Activated naive CD4-positive, alpha-beta T cell treated with anti-CD3 and anti-CD28 coated beads, Interleukin-2, amount 50 U/mL, for 72 hours (primary cell): ENCODE measurements at regions not wholly inside any gene's neighbourhood (a gene's known extent, or its start where the extent isn't known, plus 50 kb on each side); places are given as distances from the start of the nearest gene placed in this dataset.

ENCODE experiments used
- ATAC-seq, 2 donors: fragments of 150-1000 bp; cut with Tn5 transposase; 2 replicates each; pipeline ENCODE4 v1.10.0; 2021; ENCODE audit warnings: mild to moderate bottlenecking in 2 of 2, moderate library complexity in 2 of 2
- DNase-seq, 2 donors: peaks; one replicate each; pipeline ENCODE4 v3.0.0; 2021 to 2022; ENCODE audit warnings: low spot score in 2 of 2
- H3K27ac Mint-ChIP-seq, 2 donors: one replicate each; pipeline ENCODE4 v1.8.0; 2022; ENCODE audit warnings: mild to moderate bottlenecking in 2 of 2, mixed read lengths in 2 of 2
- H3K36me3 Mint-ChIP-seq, 2 donors: one replicate each; pipeline ENCODE4 v1.8.0; 2022; ENCODE audit warnings: mixed read lengths in 2 of 2
- H3K9me3 Mint-ChIP-seq, 2 donors: one replicate each; pipeline ENCODE4 v1.8.0; 2022; ENCODE audit warnings: mixed read lengths in 2 of 2

DNA sequence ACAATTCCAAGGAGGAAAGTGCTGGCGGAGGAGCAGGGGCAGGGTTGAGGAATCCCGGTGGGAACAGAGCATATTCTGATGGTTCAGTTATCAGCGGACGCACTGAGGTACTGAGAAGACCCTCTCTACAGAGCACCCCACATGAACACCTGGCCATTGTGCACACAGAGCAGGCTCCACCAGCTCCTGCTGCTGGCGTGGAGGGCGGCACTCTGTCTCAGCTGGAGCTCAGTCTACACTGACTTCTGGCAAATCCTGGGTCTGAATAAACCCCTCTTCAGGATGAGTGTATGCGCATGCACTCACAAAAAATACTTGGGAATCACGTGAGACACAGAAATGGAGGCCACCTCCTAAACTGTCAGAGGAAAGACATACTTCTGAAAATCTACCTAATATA lies 114.4 kb upstream of the IRS2 start:
- no peak for DNase-seq
- no peaks in the 10 kb centered on the region for H3K9me3 Mint-ChIP-seq
- no peak overlapping the region for H3K27ac Mint-ChIP-seq
- H3K36me3 Mint-ChIP-seq, result no peaks in the 10 kb centered on the region
- ATAC-seq, result no peak

DNA sequence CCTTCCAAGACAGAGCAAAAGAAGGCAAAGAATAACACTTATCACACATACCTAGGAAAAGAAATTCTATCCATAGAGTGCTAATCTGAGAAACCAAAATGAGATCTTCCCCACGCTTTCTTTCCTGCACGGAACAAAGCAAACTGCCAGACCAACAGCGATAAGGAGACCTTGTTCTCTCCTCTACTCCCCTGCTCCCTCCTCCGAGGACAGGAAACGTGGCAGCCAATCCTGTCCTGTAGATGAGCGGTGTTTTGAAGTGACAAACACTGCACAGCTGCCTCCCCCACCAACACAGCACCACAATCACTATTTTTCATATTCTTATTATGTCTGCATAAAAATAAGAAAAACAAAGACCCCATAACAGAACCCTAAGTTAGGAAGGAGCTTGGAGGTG lies 113.9 kb upstream of the IRS2 start:
- ATAC-seq, result no peak
- Mint-ChIP-seq H3K9me3 (no peaks in the 10 kb centered on the region), H3K36me3 (no peaks in the 10 kb centered on the region), H3K27ac (no peak overlapping the region)
- DNase-seq, result no peak

DNA sequence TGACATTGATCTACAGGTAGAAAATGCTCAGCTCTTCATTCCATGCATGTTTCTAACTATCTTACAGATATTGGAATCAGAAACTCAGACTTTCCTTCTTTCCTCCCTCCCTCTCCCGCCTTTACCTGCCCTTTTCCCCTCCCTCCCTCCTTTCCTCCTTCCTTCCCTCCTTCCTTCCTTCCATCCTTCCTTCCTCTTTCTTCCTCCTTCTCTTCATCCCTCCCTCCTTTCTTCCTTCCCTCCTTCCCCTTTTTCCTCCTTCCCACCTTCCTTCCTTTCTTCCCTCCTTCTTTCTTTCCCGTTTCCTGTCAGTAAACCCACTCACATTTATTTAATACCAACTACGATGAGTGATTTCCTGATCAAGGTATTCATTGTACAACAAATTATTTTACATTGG lies 113.4 kb upstream of the IRS2 start:
- H3K9me3 Mint-ChIP-seq, result no peaks in the 10 kb centered on the region

DNA sequence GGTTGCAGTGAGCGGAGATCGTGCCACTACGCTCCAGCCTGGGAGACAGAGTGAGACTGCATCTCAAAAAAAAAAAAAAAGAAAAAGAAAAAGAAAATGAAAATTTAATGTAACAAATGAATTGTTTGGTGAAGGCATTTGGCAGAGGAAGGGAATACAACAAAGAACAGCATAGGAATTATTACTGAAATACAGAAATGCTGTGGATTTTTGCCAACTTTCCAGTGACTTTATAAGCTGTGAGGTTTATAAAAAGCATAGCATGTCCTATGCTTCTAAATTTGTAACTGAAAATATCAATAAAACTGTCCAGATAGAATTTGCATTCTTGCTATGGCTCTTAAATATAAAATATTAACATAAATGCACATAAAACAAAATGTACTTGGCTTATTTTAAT lies 112.9 kb upstream of the IRS2 start:
- no peaks in the 10 kb centered on the region for H3K36me3 Mint-ChIP-seq
- no peak overlapping the region for H3K27ac Mint-ChIP-seq
- DNase-seq (no peak), ATAC-seq (no peak)
- H3K9me3 Mint-ChIP-seq, result no peaks in the 10 kb centered on the region

More for the DNA sequence above, 113.4 kb upstream of the IRS2 start:
- no peak overlapping the region for H3K27ac Mint-ChIP-seq
- ATAC-seq (no peak), DNase-seq (no peak)
- H3K36me3 Mint-ChIP-seq, result no peaks in the 10 kb centered on the region

DNA sequence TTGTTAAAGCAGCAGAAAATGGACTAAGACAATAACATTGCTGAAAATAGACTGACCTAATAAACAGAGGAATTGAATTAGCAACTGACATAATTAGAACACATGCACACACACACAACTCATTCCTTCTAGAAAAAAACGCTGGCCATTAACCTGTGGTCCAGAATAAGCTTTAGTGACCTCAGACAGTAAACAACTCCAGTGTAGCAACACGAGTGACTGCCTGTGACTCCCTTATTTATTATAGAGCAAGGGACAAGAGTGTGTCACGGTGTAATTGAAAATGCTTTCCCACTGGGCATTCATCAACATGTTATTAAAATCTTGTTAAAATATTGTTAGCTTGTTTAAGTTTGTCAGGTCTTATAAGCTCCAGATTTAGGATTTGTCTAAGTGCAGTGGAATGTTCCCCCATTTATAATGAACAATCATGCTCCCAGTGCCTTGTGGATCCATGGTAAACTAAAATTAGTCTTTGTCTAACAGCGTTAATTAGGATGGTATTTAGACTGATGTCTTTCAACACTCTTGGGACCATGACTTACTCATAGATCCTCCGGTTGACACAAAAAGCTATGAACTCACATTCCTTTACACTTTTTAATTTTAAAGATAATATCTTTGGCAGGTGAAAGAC lies 111.7 kb upstream of the IRS2 start:
- no peaks in the 10 kb centered on the region for H3K36me3 Mint-ChIP-seq
- no peak for DNase-seq
- no peak for ATAC-seq

DNA sequence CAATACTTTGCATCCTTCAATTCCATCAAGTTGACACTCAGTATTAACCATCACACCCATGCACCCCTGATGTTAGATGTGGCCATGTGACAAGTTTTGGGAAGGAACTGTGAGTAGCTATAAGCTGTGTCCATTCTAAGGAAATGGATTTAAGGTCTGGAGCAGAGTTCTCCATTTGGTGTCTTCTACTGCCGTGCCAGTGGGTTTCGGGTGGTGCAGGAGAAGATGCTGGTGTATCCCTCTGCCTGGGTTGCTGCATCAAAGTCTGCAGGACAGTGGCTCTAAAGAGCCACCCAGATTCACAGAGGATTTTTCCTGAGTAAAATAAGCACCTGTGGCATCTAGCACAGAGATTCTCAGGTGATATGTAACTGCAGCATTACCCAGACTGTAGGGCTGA lies 105.7 kb upstream of the IRS2 start:
- H3K9me3 Mint-ChIP-seq, result peaks cover 4 to 5% of the 10 kb centered on the region in 2 donors
- no peak overlapping the region for H3K27ac Mint-ChIP-seq
- ATAC-seq (no peak), DNase-seq (no peak)
- no peaks in the 10 kb centered on the region for H3K36me3 Mint-ChIP-seq

More for the DNA sequence above, 111.7 kb upstream of the IRS2 start:
- Mint-ChIP-seq H3K9me3 (no peaks in the 10 kb centered on the region), H3K27ac (no peak overlapping the region)

DNA sequence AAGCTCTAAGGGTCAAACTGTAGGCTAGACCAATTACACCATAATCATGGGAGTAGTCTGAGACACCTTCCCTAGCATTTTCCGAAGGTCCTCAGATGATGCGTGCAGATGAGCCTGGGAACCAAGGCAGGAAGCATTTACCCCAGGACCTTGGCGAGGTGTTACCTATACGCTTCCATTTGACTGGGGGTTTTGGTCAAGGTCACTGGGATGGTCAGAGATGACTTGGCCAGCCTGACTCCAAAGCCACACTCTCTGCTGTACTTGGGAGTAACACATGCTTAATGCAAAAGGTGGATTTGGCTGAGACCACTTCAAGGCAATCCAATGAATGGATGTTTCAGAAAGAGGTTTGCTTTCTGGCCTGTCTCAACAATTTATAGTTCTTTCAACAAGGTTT lies 98.9 kb upstream of the IRS2 start:
- DNase-seq, result no peak
- Mint-ChIP-seq H3K36me3 (no peaks in the 10 kb centered on the region), H3K27ac (no peak overlapping the region), H3K9me3 (peaks cover 4 to 5% of the 10 kb centered on the region in 2 donors)
- ATAC-seq, result no peak

DNA sequence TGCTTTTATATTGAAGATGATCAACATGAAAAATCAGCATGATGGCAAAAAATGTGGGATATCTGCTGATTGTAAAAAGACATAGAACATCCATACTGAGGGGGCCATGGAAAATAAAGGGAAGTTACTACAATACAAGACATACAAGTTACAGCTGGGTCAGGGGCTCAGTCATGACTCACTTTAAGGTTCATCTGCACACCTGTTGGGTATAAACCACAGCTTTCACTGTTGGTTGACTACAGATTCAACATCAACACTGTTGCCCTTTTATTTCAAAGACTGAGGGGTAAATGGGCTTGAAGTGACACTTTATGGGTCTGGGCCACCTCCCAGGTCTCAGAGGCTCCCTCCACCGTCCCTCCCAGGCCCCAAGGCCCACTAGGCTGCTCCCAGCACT lies 98.1 kb upstream of the IRS2 start:
- Mint-ChIP-seq H3K36me3 (no peaks in the 10 kb centered on the region), H3K9me3 (peaks cover 4 to 5% of the 10 kb centered on the region in 2 donors), H3K27ac (no peak overlapping the region)
- DNase-seq (no peak), ATAC-seq (peak in 1 of 2 donors; percentile 22)

DNA sequence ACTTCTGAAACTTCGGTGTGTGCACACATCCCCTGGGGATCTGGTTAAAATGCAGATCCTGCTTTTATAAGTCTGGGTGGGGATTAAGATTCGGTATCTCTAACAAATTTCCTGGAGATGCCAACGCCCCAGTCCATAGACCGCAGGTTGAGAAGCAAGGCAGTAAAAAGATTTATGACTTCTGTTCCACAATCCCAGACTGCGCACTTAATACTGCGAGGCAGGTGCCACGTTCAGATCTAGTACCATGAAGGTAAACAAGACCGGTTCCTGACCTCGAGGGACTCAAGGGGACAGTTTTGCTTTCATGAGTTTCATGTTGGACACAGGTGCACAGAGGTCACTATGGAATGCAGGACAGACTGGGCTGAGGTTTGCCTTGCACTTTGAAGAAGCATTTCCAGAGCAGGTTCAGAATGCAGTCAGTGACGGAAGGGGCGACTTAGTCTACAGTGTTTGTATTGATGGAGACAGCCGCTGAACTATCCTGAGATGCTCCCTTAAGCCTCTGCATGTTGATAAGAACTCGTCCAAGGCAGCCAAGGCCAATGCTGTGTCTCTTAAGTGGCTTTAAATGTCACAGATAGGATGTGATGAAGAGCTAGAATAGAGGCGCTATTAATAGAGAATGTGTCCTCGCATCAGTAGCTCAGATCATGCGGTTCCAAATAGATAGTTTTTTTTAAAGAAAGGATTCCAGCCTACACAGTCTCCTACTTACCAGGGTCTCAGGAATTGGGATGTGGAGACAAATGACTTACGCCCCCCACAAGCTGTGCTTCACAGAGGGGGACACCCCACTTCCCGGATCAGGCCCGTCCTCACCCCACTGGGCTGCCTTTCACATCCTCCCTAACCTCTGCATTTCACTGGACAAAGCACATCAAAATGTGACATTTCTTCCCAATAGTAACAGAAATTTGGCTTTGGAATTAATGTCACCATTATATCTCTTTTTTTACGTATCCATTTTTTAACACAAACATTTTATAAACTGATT lies 97.1 kb upstream of the IRS2 start:
- DNase-seq, result no peak
- Mint-ChIP-seq H3K9me3 (peaks cover 4 to 5% of the 10 kb centered on the region in 2 donors), H3K36me3 (no peaks in the 10 kb centered on the region), H3K27ac (no peak overlapping the region)
- ATAC-seq, result no peak

DNA sequence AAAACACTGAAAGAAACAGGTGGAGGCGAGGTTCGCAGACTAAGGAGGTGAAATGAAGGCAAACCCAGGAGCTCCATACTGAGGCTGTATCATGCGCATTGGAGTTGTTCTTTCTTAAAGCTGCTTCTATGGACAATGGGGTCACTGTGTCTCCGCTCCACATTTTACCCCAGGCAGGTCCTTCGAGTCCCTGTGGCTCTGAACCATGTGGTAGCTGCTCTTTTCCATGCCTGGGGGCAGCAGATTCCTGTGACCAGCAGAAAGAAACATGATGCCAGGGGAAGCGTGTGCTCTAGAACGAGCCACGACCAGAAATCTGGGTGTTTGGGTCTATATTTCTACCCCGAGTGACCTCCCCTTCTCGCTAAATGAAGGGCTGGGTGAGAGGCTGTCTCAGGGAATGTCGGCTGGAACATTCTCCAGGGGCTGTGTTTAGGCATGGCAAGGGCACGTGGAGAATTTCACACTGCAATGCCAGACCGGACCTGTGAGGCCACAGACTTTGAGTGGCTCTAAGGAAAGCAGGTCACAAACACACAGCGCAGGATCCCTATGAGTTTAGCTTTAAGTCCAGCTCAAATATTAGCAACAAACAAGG lies 95.7 kb upstream of the IRS2 start:
- no peak overlapping the region for H3K27ac Mint-ChIP-seq
- H3K9me3 Mint-ChIP-seq, result no peaks in the 10 kb centered on the region
- H3K36me3 Mint-ChIP-seq, result no peaks in the 10 kb centered on the region
- ATAC-seq (no peak), DNase-seq (no peak)

DNA sequence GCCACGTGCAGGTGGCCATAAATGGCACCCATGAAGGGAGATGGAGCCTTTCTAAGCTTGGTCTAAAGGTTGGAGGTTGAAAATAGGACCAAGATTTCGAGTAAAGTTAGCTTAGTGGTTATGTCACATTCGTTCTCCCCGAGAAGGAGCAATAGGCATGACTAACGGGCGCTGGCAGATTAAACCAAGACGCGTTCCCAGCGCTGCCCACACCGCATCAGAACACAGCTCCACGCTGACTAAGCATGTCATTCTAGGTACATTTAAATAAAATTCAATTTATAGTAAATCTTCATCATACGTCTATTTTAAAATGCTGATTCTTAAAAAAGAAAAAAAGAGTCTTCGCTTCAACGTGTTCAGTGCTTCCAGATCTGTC lies 95.0 kb upstream of the IRS2 start:
- no peaks in the 10 kb centered on the region for H3K9me3 Mint-ChIP-seq
- DNase-seq, result no peak
- no peaks in the 10 kb centered on the region for H3K36me3 Mint-ChIP-seq
- H3K27ac Mint-ChIP-seq, result no peak overlapping the region
- no peak for ATAC-seq

DNA sequence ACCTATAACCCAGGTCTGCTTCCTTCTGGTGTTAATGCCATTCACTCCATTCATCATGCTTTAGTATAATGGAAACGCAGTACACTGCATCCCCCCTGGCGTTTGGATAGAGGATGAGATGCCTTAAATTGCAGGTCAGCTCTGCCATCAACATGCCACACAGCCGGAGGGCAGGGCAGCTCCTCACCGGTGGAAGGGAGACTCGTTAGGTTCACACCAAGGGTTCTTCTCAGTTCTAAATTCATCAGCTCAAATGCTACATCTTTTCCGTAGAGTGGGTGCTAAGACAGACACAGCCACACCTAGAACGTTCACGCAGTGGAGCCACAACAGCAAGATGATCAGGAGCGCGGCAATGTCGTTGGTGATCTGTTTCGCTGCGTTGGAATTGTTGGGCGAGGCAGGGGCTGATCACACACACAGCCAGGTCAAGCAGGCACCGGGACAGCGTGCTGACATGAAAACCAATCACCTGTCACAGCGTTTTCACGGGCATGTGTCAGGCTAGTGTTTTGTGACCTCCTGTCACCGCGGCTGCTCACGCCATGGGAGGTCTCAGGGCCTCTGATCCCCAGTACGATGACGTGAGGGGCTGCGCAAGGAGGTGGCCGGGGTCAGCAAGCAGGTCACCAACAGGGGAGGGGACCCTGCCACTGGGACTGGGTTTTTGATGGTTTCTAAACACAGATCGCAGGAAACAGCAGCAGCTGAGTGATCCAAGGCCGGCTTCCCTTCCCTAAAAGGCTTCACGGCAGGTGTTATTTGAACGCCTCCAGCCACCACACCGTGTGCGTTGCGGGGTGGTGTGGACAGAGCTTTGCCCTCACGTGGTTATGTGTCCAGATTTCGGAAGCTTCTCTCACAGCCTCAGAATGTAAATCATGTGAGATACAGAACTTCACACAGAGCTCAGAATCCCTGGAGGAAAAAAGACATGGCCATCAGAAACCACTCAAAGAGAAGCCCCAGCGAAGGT lies 94.3 kb upstream of the IRS2 start:
- no peak for ATAC-seq
- Mint-ChIP-seq H3K9me3 (no peaks in the 10 kb centered on the region), H3K27ac (no peak overlapping the region), H3K36me3 (no peaks in the 10 kb centered on the region)
- DNase-seq, result no peak

DNA sequence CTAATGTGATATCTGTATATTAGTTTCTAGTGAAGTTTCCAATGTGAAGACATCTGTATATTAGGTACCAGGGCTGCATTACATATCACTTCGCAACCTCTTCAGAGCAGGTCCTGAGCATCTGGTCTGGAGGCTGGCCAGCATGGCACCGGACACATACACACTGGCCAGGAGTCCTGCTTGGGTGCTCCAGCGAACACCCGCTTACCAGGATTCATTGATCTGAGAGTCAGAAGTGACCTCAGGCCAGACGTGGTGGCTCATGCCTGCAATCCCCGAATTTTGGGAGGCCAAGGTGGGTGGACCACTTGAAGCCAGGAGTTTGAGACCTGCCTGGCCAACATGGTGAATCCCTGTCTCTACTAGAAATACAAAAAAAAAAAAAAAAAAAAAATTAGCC lies 93.0 kb upstream of the IRS2 start:
- no peaks in the 10 kb centered on the region for H3K9me3 Mint-ChIP-seq

DNA sequence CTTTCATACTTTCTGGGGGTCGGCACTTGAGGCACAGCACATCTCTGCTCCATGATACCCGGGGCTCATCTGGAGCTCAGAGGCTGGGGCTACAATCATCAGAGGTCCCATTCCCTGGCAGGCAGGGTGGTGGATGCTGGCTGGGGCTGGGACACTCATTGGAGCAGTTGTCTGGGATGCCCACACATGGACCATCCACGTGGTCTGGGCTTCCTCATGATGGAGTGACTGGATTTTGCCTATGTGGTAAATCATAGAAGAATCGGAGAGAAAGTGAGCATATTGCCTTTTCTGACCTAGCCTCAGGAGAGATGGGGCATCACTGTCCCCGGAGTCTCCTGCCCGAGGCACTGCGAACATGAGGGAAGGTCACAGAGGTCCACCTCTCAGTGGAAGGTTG lies 91.4 kb upstream of the IRS2 start:
- no peak for ATAC-seq
- DNase-seq, result no peak
- Mint-ChIP-seq H3K27ac (no peak overlapping the region), H3K9me3 (no peaks in the 10 kb centered on the region), H3K36me3 (no peaks in the 10 kb centered on the region)

More for the DNA sequence above, 93.0 kb upstream of the IRS2 start:
- Mint-ChIP-seq H3K27ac (no peak overlapping the region), H3K36me3 (no peaks in the 10 kb centered on the region)
- ATAC-seq, result no peak
- DNase-seq, result no peak

DNA sequence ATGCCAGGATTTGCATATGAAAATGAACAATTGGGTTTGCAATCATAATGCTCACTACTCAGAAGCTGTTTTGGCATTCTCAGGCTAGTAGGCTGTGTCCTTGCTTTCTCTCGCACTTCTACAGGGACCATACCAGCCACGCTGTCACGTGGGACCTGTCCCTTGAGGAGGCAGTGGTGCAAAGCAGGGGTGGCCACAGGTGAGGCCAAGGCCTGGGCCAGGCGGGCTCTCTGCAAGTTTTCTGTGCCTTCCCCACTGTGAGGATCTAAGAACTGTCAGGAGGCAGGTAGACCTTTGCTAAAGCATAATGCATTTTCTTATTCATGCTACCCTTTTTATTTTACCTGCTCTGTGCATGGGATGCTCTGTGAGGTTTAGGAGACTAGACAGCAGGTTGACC lies 89.4 kb upstream of the IRS2 start:
- Mint-ChIP-seq H3K9me3 (no peaks in the 10 kb centered on the region), H3K27ac (no peak overlapping the region), H3K36me3 (no peaks in the 10 kb centered on the region)
- no peak for ATAC-seq
- no peak for DNase-seq
